Neuronal stem cell (in vitro differentiated cells): ENCODE measurements at regions not wholly inside any gene's neighbourhood (a gene's known extent, or its start where the extent isn't known, plus 50 kb on each side); places are given as distances from the start of the nearest gene placed in this dataset.

Source experiments
- DNase-seq: peaks from one replicate; pipeline ENCODE4 v3.0.0-alpha.2; 2013; ENCODE audit warnings: low spot score
- H2AFZ ChIP-seq: one replicate; pipeline ENCODE4 v1.6.1; 2013; ENCODE audit warnings: mild to moderate bottlenecking, low read length, inconsistent platforms
- H2AK5ac ChIP-seq: 2 replicates; pipeline ENCODE4 v1.6.1; 2013; ENCODE audit warnings: low read depth, mild to moderate bottlenecking, inconsistent platforms, low read length, moderate library complexity, mixed read lengths
- H2BK120ac ChIP-seq: 2 replicates; pipeline ENCODE4 v1.6.1; 2013; ENCODE audit warnings: low read depth, mild to moderate bottlenecking, inconsistent platforms, low read length, moderate library complexity, mixed read lengths
- H2BK12ac ChIP-seq: one replicate; pipeline ENCODE4 v1.6.1; 2013; ENCODE audit warnings: low read length, inconsistent platforms
- H2BK15ac ChIP-seq: 2 replicates; pipeline ENCODE4 v1.6.1; 2013; ENCODE audit warnings: mild to moderate bottlenecking, low read length, inconsistent platforms, mixed read lengths
- H2BK5ac ChIP-seq: one replicate; pipeline ENCODE4 v1.6.1; 2013; ENCODE audit warnings: inconsistent platforms, mild to moderate bottlenecking, low read length, moderate library complexity
- H3K14ac ChIP-seq: one replicate; pipeline ENCODE4 v1.6.1; 2013; ENCODE audit warnings: low read length, inconsistent platforms
- H3K18ac ChIP-seq: 2 replicates; pipeline ENCODE4 v1.6.1; 2013; ENCODE audit warnings: low read length, inconsistent platforms
- H3K23ac ChIP-seq: 2 replicates; pipeline ENCODE4 v1.6.1; 2013; ENCODE audit warnings: low read depth, mild to moderate bottlenecking, mixed read lengths, low read length, inconsistent platforms; ENCODE audit not compliant: poor library complexity
- H3K27ac ChIP-seq: replicated peaks from 3 replicates; pipeline ENCODE4 v1.5.1; 2013; ENCODE audit warnings: low read length, inconsistent platforms
- H3K27me3 ChIP-seq, 3 experiments: 2 replicates each; pipeline ENCODE4 v1.6.1; 2013; ENCODE audit warnings: low read length in 3 of 3, mild to moderate bottlenecking in 2 of 3, inconsistent platforms in 1 of 3, low read depth in 1 of 3, mixed read lengths in 1 of 3, moderate library complexity in 1 of 3; ENCODE audit not compliant: control insufficient read depth in 3 of 3, insufficient read depth in 3 of 3
- H3K36me3 ChIP-seq, 2 donors: replicated peaks in 1 of 2; 2 replicates each; pipeline ENCODE4 v1.6.1; 2013; ENCODE audit warnings: low read length in 2 of 2; ENCODE audit not compliant: control insufficient read depth in 2 of 2, insufficient read depth in 2 of 2
- H3K4ac ChIP-seq: 2 replicates; pipeline ENCODE4 v1.6.1; 2013; ENCODE audit warnings: inconsistent platforms, mild to moderate bottlenecking, low read length, moderate library complexity
- H3K4me1 ChIP-seq, 2 donors: 1 replicate in 1 of 2; 2 replicates in 1 of 2; pipeline ENCODE4 v1.6.1; 2013; ENCODE audit warnings: low read length in 2 of 2, low read depth in 1 of 2; ENCODE audit not compliant: control insufficient read depth in 2 of 2, insufficient read depth in 1 of 2
- H3K4me2 ChIP-seq: one replicate; pipeline ENCODE4 v1.6.1; 2013; ENCODE audit warnings: mild to moderate bottlenecking, low read length, inconsistent platforms; ENCODE audit not compliant: insufficient read depth, poor library complexity, severe bottlenecking
- H3K4me3 ChIP-seq, 2 donors: 2 replicates each; pipeline ENCODE4 v1.5.1; 2013; ENCODE audit warnings: low read length in 2 of 2, mild to moderate bottlenecking in 2 of 2, inconsistent platforms in 1 of 2, moderate library complexity in 1 of 2
- H3K79me1 ChIP-seq: one replicate; pipeline ENCODE4 v1.6.1; 2013; ENCODE audit warnings: low read depth, mild to moderate bottlenecking, inconsistent platforms, low read length, moderate library complexity
- H3K9ac ChIP-seq: one replicate; pipeline ENCODE4 v1.6.1; 2013; ENCODE audit warnings: mild to moderate bottlenecking, low read depth, low read length, inconsistent platforms; ENCODE audit not compliant: poor library complexity
- H3K9me3 ChIP-seq, 2 donors: replicated peaks in 1 of 2; 2 replicates each; pipeline versions ENCODE3 to v1.6.1; 2013; ENCODE audit warnings: low read length in 2 of 2, mild to moderate bottlenecking in 2 of 2, inconsistent platforms in 1 of 2, low read depth in 1 of 2, mixed read lengths in 1 of 2, moderate library complexity in 1 of 2; ENCODE audit not compliant: control insufficient read depth in 2 of 2, insufficient read depth in 1 of 2
- H4K8ac ChIP-seq: one replicate; pipeline ENCODE4 v1.6.1; 2013; ENCODE audit warnings: low read depth, mild to moderate bottlenecking, inconsistent platforms, low read length, moderate library complexity
- H4K91ac ChIP-seq: one replicate; pipeline ENCODE4 v1.6.1; 2013; ENCODE audit warnings: low read length, low read depth, mild to moderate bottlenecking, inconsistent platforms; ENCODE audit not compliant: poor library complexity
- WGBS, 2 donors: extraction: QIAGEN DNeasy Blood & Tissue Kit; methylation state at CpG; one replicate each; pipeline ENCODE4 v1.1.7; 2013; ENCODE audit warnings: missing lambda C conversion rate in 2 of 2, mixed read lengths in 1 of 2; ENCODE audit not compliant: insufficient read length in 2 of 2, insufficient replicate concordance in 1 of 2; ENCODE audit errors: extremely low coverage in 2 of 2; 5-methylcytosine and 5-hydroxymethylcytosine counted together

GRCh38 chr3:18054625-18055024, 312.2 kb upstream of the TBC1D5 start:
- Histone ChIP-seq H4K91ac (no peak overlapping the region), H3K9me3 (peaks cover 0 to 3% of the 10 kb centered on the region in 2 donors), H3K4me2 (no peak overlapping the region), H3K18ac (no peak overlapping the region), H3K79me1 (no peaks in the 10 kb centered on the region), H2AK5ac (no peak overlapping the region), H3K4me3 (no peak overlapping the region), H2BK12ac (no peak overlapping the region), H3K4me1 (no peaks in the 10 kb centered on the region), H3K27me3 (no peaks in the 10 kb centered on the region), H3K14ac (no peak overlapping the region), H2BK5ac (no peak overlapping the region), H3K23ac (no peak overlapping the region), H2BK120ac (no peak overlapping the region), H3K36me3 (no peaks in the 10 kb centered on the region), H3K9ac (no peak overlapping the region), H2AFZ (no peak overlapping the region), H3K4ac (no peak overlapping the region), H3K27ac (no peak overlapping the region), H4K8ac (no peak overlapping the region), H2BK15ac (no peak overlapping the region)
- no peak for DNase-seq
- no CpG with 5 or more reads among the region's 1 CpG for WGBS, 2 donors

- Histone ChIP-seq H3K23ac (no peak overlapping the region), H3K4me1 (no peaks in the 10 kb centered on the region), H4K91ac (no peak overlapping the region), H3K18ac (no peak overlapping the region), H2BK12ac (no peak overlapping the region), H3K27ac (no peak overlapping the region), H2AK5ac (no peak overlapping the region), H3K4ac (no peak overlapping the region), H3K79me1 (no peaks in the 10 kb centered on the region), H3K27me3 (no peaks in the 10 kb centered on the region), H2BK15ac (no peak overlapping the region), H3K9ac (no peak overlapping the region), H3K9me3 (peaks cover 0 to 3% of the 10 kb centered on the region in 2 donors), H2BK5ac (no peak overlapping the region), H3K36me3 (no peaks in the 10 kb centered on the region), H4K8ac (no peak overlapping the region), H2BK120ac (no peak overlapping the region), H3K4me2 (no peak overlapping the region), H2AFZ (no peak overlapping the region), H3K14ac (no peak overlapping the region), H3K4me3 (no peak overlapping the region)
- WGBS, 2 donors: no CpG with 5 or more reads among the region's 3 CpGs
- DNase-seq: no peak
These were observed 308.9 kb upstream of the TBC1D5 start for GRCh38 chr3:18051306-18051705.

- H3K4me1 ChIP-seq: no peaks in the 10 kb centered on the region
- no peaks in the 10 kb centered on the region for H3K9me3 ChIP-seq
- H3K4me3 ChIP-seq: no peak overlapping the region
- H3K14ac ChIP-seq: no peak overlapping the region
- no peak overlapping the region for H2BK15ac ChIP-seq
- H3K23ac ChIP-seq: no peak overlapping the region
- DNase-seq: no peak
- H3K27me3 ChIP-seq: no peaks in the 10 kb centered on the region
- H2AFZ ChIP-seq: no peak overlapping the region
- no peak overlapping the region for H2BK5ac ChIP-seq
- H4K91ac ChIP-seq: no peak overlapping the region
- H3K36me3 ChIP-seq: no peaks in the 10 kb centered on the region
- H4K8ac ChIP-seq: no peak overlapping the region
- H3K79me1 ChIP-seq: no peaks in the 10 kb centered on the region
- no peak overlapping the region for H3K9ac ChIP-seq
- no peak overlapping the region for H3K4me2 ChIP-seq
- no peak overlapping the region for H3K4ac ChIP-seq
- no CpG with 5 or more reads among the region's 4 CpGs for WGBS, 2 donors
- no peak overlapping the region for H2AK5ac ChIP-seq
- no peak overlapping the region for H3K27ac ChIP-seq
- no peak overlapping the region for H2BK12ac ChIP-seq
- no peak overlapping the region for H2BK120ac ChIP-seq
- H3K18ac ChIP-seq: no peak overlapping the region
These were observed 306.7 kb upstream of the TBC1D5 start for GRCh38 chr3:18049096-18049495.

- Histone ChIP-seq H3K9me3 (no peaks in the 10 kb centered on the region), H3K23ac (no peak overlapping the region), H3K27me3 (no peaks in the 10 kb centered on the region), H4K8ac (no peak overlapping the region), H2BK15ac (no peak overlapping the region), H2BK5ac (no peak overlapping the region), H3K9ac (no peak overlapping the region), H3K4ac (no peak overlapping the region), H3K27ac (no peak overlapping the region), H3K79me1 (no peaks in the 10 kb centered on the region), H3K4me1 (no peaks in the 10 kb centered on the region), H2AFZ (no peak overlapping the region), H3K14ac (no peak overlapping the region), H4K91ac (no peak overlapping the region), H3K4me3 (no peak overlapping the region), H3K18ac (no peak overlapping the region), H2BK12ac (no peak overlapping the region), H3K36me3 (no peaks in the 10 kb centered on the region), H2AK5ac (no peak overlapping the region), H2BK120ac (no peak overlapping the region), H3K4me2 (no peak overlapping the region)
- no CpG with 5 or more reads among the region's 2 CpGs for WGBS, 2 donors
- no peak for DNase-seq
These were observed 304.6 kb upstream of the TBC1D5 start for GRCh38 chr3:18047052-18047451.
